Fibroblast of villous mesenchyme (primary cell): ENCODE measurements at regions not wholly inside any gene's neighbourhood (a gene's known extent, or its start where the extent isn't known, plus 50 kb on each side); places are given as distances from the start of the nearest gene placed in this dataset.

Source experiments
- DNase-seq: peaks from one replicate; pipeline ENCODE4 v3.0.0-alpha.2; 2010; ENCODE audit warnings: low read depth
- H3K4me3 ChIP-seq: 2 replicates; pipeline ENCODE4 v1.5.1; 2011; ENCODE audit warnings: low read depth, mild to moderate bottlenecking, low read length
- CTCF ChIP-seq: IDR thresholded peaks from 2 replicates; pipeline ENCODE4 v1.5.1; 2012; ENCODE audit warnings: low read depth, mild to moderate bottlenecking, low read length; ENCODE audit not compliant: insufficient read depth

GRCh38 chr17:14498812-14499211, 197.9 kb downstream of the HS3ST3B1 start:
- H3K4me3 ChIP-seq = no peak overlapping the region
- DNase-seq = no peak
- no peak for TF ChIP-seq CTCF

- TF ChIP-seq CTCF = no peak
- DNase-seq = no peak
- H3K4me3 ChIP-seq = no peak overlapping the region
These were observed 193.3 kb downstream of the HS3ST3B1 start for GRCh38 chr17:14494161-14494560.

- no peak overlapping the region for H3K4me3 ChIP-seq
- no peak for DNase-seq
- TF ChIP-seq CTCF = no peak
These were observed 189.1 kb downstream of the HS3ST3B1 start for GRCh38 chr17:14489986-14490385.

DNA sequence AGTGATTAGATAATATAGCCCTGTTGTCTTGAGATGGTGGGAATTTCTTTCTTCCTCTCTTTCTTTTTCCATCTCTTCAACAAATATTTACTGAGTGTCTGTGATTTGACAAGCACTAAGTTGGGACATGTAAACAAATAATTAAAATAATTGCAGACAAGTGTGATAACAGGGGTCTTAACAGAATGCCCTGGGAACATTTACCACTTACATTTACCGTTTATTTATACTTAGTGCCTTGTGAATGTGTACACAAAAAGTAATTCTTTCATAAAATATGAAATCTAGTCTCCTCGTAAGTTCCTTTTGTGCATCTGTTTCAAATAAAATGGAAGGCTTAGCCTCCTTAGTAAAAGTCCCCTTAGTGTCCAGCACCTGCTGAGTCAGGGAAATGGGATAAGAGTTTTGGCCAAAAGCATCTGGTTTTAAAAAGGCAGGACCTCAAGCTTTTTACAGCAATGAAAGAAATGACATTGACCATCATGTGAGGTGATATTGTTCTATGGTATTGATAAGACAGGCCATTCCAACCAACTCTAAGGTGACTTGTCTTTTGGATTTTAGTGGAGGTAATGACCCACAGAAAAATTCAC, 188.2 kb downstream of the HS3ST3B1 start:
- H3K4me3 ChIP-seq = no peak overlapping the region
- TF ChIP-seq CTCF = no peak
- DNase-seq = peak; percentile 16

DNA sequence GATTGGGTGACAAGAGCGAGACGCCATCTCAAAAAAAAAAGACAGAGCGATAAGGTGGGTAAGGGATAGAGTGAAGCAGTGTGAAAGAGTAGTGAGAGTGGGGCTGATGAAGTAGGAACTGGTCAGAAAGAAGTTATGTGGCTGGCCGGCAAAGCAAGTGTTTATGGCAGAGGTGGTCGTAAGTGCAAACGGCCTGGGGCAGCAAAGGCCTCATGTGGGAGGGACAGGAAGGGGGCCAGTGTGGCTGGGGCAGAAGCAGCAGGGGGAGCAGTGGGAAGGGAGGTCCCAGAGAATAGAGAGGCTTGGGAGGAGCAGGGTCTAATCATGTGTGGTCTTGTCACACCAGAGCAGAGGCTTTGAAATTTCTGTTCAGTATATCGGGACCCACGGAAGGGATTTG, 186.2 kb downstream of the HS3ST3B1 start:
- TF ChIP-seq CTCF = no peak

GRCh38 chr17:14482715-14483114, 181.8 kb downstream of the HS3ST3B1 start:
- DNase-seq = no peak
- no peak for TF ChIP-seq CTCF
- no peak overlapping the region for H3K4me3 ChIP-seq

More for the DNA sequence above, 186.2 kb downstream of the HS3ST3B1 start:
- DNase-seq = no peak
- no peak overlapping the region for H3K4me3 ChIP-seq

DNA sequence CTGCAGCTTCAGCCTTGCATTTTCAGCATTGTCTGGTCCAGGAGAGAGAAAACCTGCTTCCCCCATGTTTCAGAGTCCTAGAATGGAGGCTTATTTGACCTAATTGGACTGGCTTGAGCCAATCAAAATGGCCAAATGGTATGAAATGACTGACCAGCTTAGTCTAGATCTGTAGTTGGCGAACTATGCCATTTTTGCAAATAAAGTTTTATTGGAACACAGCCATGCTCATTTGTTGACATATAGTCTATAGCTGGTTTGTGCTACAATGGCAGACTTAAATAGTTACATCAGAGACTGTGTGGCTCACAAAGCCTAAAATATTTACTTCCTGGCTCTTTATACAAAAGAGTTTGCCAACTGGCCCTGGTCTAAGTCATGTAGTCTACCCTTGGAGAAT, 180.8 kb downstream of the HS3ST3B1 start:
- no peak for TF ChIP-seq CTCF
- no peak overlapping the region for H3K4me3 ChIP-seq
- DNase-seq = no peak
